ENCODE measurements at regions not wholly inside any gene's neighbourhood (a gene's known extent, or its start where the extent isn't known, plus 50 kb on each side); places are given as distances from the start of the nearest gene placed in this dataset.
"Not testable (repeated sequence)": the region's sequence is repeated elsewhere in the genome, so short reads cannot be mapped to it uniquely, and the experiment has no call there.

DNA sequence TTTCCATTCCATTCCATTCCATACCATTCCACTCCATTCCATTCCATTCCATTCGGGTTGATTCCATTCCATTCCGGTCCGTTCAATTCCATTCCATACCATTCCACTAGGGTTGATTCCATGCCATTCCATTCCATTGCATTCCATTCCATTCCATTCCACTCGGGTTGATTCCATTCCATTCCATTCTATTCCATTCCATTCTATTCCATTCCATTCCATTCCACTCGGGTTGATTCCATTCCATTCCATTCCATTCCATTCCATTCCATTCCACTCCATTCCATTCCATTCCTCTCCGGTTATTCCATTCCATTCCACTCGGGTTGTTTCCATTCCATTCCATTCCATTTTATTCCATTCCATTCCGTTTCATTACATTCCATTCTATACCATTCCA is 155.9 kb downstream of the CWH43 start:
- not testable (repeated sequence) for H3K27me3 ChIP-seq (ENCODE audit: control insufficient read depth, insufficient read depth, low read length); DNase-seq; H3K36me3 ChIP-seq (replicated peaks; ENCODE audit: control insufficient read depth, insufficient read depth, low read length); H3K4me3 ChIP-seq (ENCODE audit: insufficient read depth, low read depth, low read length)

DNA sequence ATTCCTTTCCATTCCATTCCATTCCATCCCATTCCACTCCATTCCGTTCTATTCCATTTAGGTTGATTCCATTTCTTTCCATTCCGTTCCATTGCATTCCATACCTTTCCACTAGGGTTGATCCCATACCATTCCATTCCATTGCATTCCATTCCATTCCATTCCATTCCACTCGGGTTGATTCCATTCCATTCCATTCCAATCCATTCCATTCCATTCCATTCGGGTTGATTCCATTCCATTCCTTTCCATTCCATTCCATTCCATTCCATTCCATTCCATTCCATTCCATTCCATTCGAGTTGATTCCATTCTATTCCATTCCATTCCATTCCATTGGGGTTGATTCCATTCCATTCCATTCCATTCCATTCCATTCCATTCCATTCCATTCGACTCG is 161.1 kb downstream of the CWH43 start:
- not testable (repeated sequence) for H3K27me3 ChIP-seq (ENCODE audit: control insufficient read depth, insufficient read depth, low read length); DNase-seq; H3K4me3 ChIP-seq (ENCODE audit: insufficient read depth, low read depth, low read length); H3K36me3 ChIP-seq (replicated peaks; ENCODE audit: control insufficient read depth, insufficient read depth, low read length)

- DNase-seq; H3K27me3 ChIP-seq (ENCODE audit: control insufficient read depth, insufficient read depth, low read length); H3K36me3 ChIP-seq (replicated peaks; ENCODE audit: control insufficient read depth, insufficient read depth, low read length); H3K4me3 ChIP-seq (ENCODE audit: insufficient read depth, low read depth, low read length): not testable (repeated sequence)
Observed at GRCh38 chr4:49147596-49147995, 161.5 kb downstream of the CWH43 start.

DNA sequence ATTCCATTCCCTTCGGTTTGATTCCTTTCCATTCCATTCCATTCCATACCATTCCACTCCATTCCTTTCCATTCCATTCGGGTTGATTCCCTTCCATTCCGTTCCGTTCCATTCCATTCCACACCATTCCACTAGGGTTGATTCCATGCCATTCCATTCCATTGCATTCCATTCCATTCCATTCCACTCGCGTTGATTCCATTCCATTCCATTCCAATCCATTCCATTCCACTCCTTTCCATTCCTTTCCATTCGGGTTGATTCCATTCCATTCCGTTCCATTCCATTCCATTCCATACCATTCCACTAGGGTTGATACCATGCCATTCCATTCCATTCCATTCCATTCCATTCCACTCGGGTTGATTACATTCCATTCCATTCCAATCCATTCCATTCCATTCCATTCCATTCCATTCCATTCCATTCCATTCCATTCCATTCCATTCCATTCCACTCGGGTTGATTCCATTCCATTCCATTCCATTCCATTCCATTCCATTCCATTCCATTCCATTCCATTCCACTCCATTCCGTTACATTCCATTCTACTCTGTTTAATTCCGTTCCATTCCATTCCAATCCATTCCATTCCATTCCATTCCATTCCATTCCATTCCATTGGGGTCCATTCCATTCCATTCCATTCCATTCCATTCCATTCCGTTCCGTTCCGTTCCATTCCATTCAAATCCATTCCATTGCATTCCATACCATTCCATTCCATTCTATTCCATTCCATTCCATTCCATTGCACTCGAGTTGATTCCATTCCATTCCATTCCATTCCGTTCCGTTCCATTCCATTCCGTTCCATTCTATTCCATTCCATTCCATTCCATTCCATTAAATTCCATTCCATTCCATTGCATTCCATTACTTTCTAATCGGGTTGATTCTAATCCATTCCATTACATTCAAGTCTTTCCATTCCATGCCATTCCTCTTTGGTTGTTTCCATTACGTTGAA is 163.2 kb downstream of the CWH43 start:
- not testable (repeated sequence) for DNase-seq; H3K4me3 ChIP-seq (ENCODE audit: insufficient read depth, low read depth, low read length); H3K36me3 ChIP-seq (replicated peaks; ENCODE audit: control insufficient read depth, insufficient read depth, low read length); H3K27me3 ChIP-seq (ENCODE audit: control insufficient read depth, insufficient read depth, low read length)

DNA sequence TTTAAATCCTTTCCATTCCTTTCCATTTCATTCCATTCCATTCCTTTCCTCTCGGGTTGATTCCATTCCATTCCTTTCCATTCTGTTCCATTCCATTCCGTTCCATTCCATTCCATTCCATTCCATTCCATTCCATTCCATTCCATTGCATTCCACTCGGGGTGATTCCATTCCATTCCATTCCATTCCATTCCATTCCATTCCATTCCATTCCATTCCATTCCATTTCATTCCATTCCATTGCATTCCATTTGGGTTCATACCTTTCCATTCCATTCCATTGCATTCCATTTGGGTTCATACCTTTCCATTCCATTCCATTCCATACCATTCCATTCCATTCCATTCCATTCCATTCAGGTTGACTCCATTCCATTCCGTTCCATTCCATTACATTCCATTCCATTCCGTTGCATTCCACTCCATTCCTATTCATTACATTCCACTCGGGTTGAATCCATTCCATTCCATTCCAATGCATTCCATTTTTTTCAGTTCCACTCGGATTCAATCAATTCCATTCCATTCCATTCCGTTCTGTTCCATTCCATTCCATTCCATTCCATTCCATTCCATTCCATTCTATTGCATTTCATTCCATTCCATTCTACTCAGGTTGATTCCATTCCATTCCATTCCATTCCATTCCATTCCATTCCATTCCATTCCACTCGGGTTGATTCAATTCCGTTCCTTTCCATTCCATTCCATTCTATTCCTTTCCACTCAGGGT is 164.4 kb downstream of the CWH43 start:
- H3K27me3 ChIP-seq (ENCODE audit: control insufficient read depth, insufficient read depth, low read length); DNase-seq; H3K4me3 ChIP-seq (ENCODE audit: insufficient read depth, low read depth, low read length); H3K36me3 ChIP-seq (replicated peaks; ENCODE audit: control insufficient read depth, insufficient read depth, low read length): not testable (repeated sequence)

GRCh38 chr4:49153011-49153410 is 166.9 kb downstream of the CWH43 start:
- DNase-seq; H3K36me3 ChIP-seq (replicated peaks; ENCODE audit: control insufficient read depth, insufficient read depth, low read length); H3K27me3 ChIP-seq (ENCODE audit: control insufficient read depth, insufficient read depth, low read length); H3K4me3 ChIP-seq (ENCODE audit: insufficient read depth, low read depth, low read length): not testable (repeated sequence)

- not testable (repeated sequence) for DNase-seq; H3K27me3 ChIP-seq (ENCODE audit: control insufficient read depth, insufficient read depth, low read length); H3K4me3 ChIP-seq (ENCODE audit: insufficient read depth, low read depth, low read length); H3K36me3 ChIP-seq (replicated peaks; ENCODE audit: control insufficient read depth, insufficient read depth, low read length)
Observed at GRCh38 chr4:49154308-49155103, 168.4 kb downstream of the CWH43 start.

GRCh38 chr4:49155270-49155669 is 169.2 kb downstream of the CWH43 start:
- not testable (repeated sequence) for H3K27me3 ChIP-seq (ENCODE audit: control insufficient read depth, insufficient read depth, low read length); DNase-seq

GRCh38 chr4:49156309-49156708 is 170.2 kb downstream of the CWH43 start:
- not testable (repeated sequence) for H3K27me3 ChIP-seq (ENCODE audit: control insufficient read depth, insufficient read depth, low read length); DNase-seq; H3K4me3 ChIP-seq (ENCODE audit: insufficient read depth, low read depth, low read length)

More at GRCh38 chr4:49155270-49155669, 169.2 kb downstream of the CWH43 start:
- H3K4me3 ChIP-seq (ENCODE audit: insufficient read depth, low read depth, low read length); H3K36me3 ChIP-seq (replicated peaks; ENCODE audit: control insufficient read depth, insufficient read depth, low read length): not testable (repeated sequence)

GRCh38 chr4:49157630-49158029 is 171.6 kb downstream of the CWH43 start:
- H3K4me3 ChIP-seq (ENCODE audit: insufficient read depth, low read depth, low read length); H3K36me3 ChIP-seq (replicated peaks; ENCODE audit: control insufficient read depth, insufficient read depth, low read length): not testable (repeated sequence)

More at GRCh38 chr4:49156309-49156708, 170.2 kb downstream of the CWH43 start:
- H3K36me3 ChIP-seq (replicated peaks; ENCODE audit: control insufficient read depth, insufficient read depth, low read length) = not testable (repeated sequence)

GRCh38 chr4:49161111-49161541 is 175.1 kb downstream of the CWH43 start:
- DNase-seq; H3K27me3 ChIP-seq (ENCODE audit: control insufficient read depth, insufficient read depth, low read length); H3K4me3 ChIP-seq (ENCODE audit: insufficient read depth, low read depth, low read length); H3K36me3 ChIP-seq (replicated peaks; ENCODE audit: control insufficient read depth, insufficient read depth, low read length): not testable (repeated sequence)

More at GRCh38 chr4:49157630-49158029, 171.6 kb downstream of the CWH43 start:
- not testable (repeated sequence) for DNase-seq; H3K27me3 ChIP-seq (ENCODE audit: control insufficient read depth, insufficient read depth, low read length)

- not testable (repeated sequence) for H3K4me3 ChIP-seq (ENCODE audit: insufficient read depth, low read depth, low read length); H3K27me3 ChIP-seq (ENCODE audit: control insufficient read depth, insufficient read depth, low read length); DNase-seq; H3K36me3 ChIP-seq (replicated peaks; ENCODE audit: control insufficient read depth, insufficient read depth, low read length)
Observed at GRCh38 chr4:49164916-49165315, 178.8 kb downstream of the CWH43 start.

GRCh38 chr4:49177847-49178246 is 191.8 kb downstream of the CWH43 start:
- not testable (repeated sequence) for H3K4me3 ChIP-seq (ENCODE audit: insufficient read depth, low read depth, low read length); DNase-seq; H3K27me3 ChIP-seq (ENCODE audit: control insufficient read depth, insufficient read depth, low read length); H3K36me3 ChIP-seq (replicated peaks; ENCODE audit: control insufficient read depth, insufficient read depth, low read length)

DNA sequence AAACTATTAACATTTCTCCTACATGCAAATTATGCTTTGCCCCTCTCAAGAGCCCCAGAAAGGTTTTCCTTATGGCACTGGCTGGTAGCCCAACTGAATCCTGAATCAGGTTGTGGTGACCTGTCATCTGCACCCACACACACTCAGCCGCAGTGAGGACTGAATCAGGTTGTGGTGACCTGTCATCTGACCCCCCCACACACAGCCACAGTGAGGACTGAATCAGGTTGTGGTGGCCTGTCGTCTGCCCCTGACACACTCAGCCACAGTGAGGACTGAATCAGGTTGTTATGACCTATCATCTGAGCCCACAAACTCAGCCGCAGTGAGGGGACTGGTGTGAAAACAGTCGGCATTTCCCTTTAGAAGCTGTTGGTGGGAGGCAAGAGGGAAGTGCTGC is 195.0 kb downstream of the CWH43 start:
- not testable (repeated sequence) for H3K27me3 ChIP-seq (ENCODE audit: control insufficient read depth, insufficient read depth, low read length); H3K4me3 ChIP-seq (ENCODE audit: insufficient read depth, low read depth, low read length); H3K36me3 ChIP-seq (replicated peaks; ENCODE audit: control insufficient read depth, insufficient read depth, low read length); DNase-seq
